Breast epithelium (tissue), 3 donors: ENCODE measurements at regions not wholly inside any gene's neighbourhood (a gene's known extent, or its start where the extent isn't known, plus 50 kb on each side); places are given as distances from the start of the nearest gene placed in this dataset.

ENCODE experiments used
- POLR2A ChIP-seq: fragments of 450-650 bp; IDR thresholded peaks from one replicate; pipeline ENCODE4 v1.6.1; 2016; ENCODE audit warnings: antibody characterized with exemption, mild to moderate bottlenecking, moderate library complexity
- POLR2AphosphoS5 ChIP-seq, 3 donors: sonication (generic); formaldehyde crosslinking; IDR thresholded peaks; one replicate each; pipeline ENCODE4 v1.6.1; 2017; ENCODE audit warnings: antibody characterized with exemption in 3 of 3
- TF ChIP-seq, protein P1 (sequence below), 3 donors: fragments of 450-650 bp; IDR thresholded peaks; one replicate each; pipeline ENCODE4 v1.5.1; 2016 to 2017; ENCODE audit warnings: antibody characterized with exemption in 3 of 3, mild to moderate bottlenecking in 3 of 3, moderate library complexity in 3 of 3

DNA sequence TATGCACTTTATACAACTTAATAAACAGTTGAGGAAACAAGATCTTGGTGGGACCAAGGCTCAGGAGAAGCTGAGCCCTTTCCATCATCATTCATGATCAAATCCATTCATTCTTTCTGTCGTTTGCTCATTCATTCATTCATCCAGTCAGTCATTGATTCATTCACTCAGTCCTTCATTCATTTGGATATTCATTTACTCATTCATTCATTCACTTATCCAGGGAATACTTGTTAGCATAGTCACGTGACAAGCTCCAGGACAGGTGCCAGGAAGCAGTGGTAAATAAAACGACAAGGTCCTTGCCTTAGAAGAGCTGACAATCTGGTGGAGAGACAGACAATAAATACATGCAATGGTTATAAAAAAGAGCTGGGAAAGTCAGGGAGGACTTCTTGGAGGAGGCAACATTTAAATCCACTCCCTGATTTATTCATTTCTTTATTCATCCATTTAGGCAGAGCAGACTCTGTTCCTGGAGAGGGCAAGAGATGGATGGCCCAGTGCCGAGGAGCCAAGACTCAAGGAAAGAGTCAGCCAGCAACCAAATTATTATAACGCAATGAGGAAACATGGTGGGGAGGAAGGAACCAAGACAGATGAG, 74.1 kb upstream of the CASZ1 start:
- TF ChIP-seq POLR2A (no peak), POLR2AphosphoS5 (IDR thresholded peaks at IDR 0.05) (no peak)
- TF ChIP-seq, protein P1, sequence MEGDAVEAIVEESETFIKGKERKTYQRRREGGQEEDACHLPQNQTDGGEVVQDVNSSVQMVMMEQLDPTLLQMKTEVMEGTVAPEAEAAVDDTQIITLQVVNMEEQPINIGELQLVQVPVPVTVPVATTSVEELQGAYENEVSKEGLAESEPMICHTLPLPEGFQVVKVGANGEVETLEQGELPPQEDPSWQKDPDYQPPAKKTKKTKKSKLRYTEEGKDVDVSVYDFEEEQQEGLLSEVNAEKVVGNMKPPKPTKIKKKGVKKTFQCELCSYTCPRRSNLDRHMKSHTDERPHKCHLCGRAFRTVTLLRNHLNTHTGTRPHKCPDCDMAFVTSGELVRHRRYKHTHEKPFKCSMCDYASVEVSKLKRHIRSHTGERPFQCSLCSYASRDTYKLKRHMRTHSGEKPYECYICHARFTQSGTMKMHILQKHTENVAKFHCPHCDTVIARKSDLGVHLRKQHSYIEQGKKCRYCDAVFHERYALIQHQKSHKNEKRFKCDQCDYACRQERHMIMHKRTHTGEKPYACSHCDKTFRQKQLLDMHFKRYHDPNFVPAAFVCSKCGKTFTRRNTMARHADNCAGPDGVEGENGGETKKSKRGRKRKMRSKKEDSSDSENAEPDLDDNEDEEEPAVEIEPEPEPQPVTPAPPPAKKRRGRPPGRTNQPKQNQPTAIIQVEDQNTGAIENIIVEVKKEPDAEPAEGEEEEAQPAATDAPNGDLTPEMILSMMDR (IDR thresholded peaks at IDR 0.05): no peak
